ENCODE measurements at regions not wholly inside any gene's neighbourhood (a gene's known extent, or its start where the extent isn't known, plus 50 kb on each side); places are given as distances from the start of the nearest gene placed in this dataset.
"Not testable (repeated sequence)": the region's sequence is repeated elsewhere in the genome, so short reads cannot be mapped to it uniquely, and the experiment has no call there.

GRCh38 chr4:134865675-134866074, 664.1 kb upstream of the PABPC4L start:
- TF ChIP-seq CTCF (conservative IDR thresholded peaks at IDR 0.05; ENCODE audit: low read depth, low read length), result no peak; the same call in 1 of the 2 replicates
- Histone ChIP-seq H3K36me3 (ENCODE audit: insufficient read depth) (no peaks in the 10 kb centered on the region), H3K4me2 (no peak overlapping the region), H3K4me1 (ENCODE audit: low read depth, poor library complexity, severe bottlenecking) (no peaks in the 10 kb centered on the region), H3K27me3 (ENCODE audit: insufficient read depth, low read depth) (no peaks in the 10 kb centered on the region), H4K20me1 (ENCODE audit: insufficient read depth) (no peaks in the 10 kb centered on the region), H2AFZ (ENCODE audit: low read depth) (no peak overlapping the region), H3K27ac (no peak overlapping the region), H3K79me2 (ENCODE audit: insufficient read depth, low read depth) (no peaks in the 10 kb centered on the region), H3K9ac (no peak overlapping the region), H3K4me3 (IDR thresholded peaks at IDR 0.05; ENCODE audit: insufficient read depth, low read depth, low read length) (no peak overlapping the region)

- TF ChIP-seq CTCF (conservative IDR thresholded peaks at IDR 0.05; ENCODE audit: low read depth, low read length), result no peak
- no peak overlapping the region for H3K27ac ChIP-seq
These were observed 660.5 kb upstream of the PABPC4L start for GRCh38 chr4:134862116-134862515.

GRCh38 chr4:134848681-134849080, 647.1 kb upstream of the PABPC4L start:
- H2AFZ ChIP-seq (ENCODE audit: low read depth), result no peak overlapping the region
- H3K36me3 ChIP-seq (ENCODE audit: insufficient read depth), result no peaks in the 10 kb centered on the region; the same call in 1 of the 2 replicates
- no peak overlapping the region for H3K4me3 ChIP-seq (IDR thresholded peaks at IDR 0.05; ENCODE audit: insufficient read depth, low read depth, low read length)
- no peak overlapping the region for H3K9ac ChIP-seq
- TF ChIP-seq CTCF (conservative IDR thresholded peaks at IDR 0.05; ENCODE audit: low read depth, low read length), result no peak
- H3K27me3 ChIP-seq (ENCODE audit: insufficient read depth, low read depth), result no peaks in the 10 kb centered on the region
- no peaks in the 10 kb centered on the region for H3K79me2 ChIP-seq (ENCODE audit: insufficient read depth, low read depth)
- no peaks in the 10 kb centered on the region for H3K4me1 ChIP-seq (ENCODE audit: low read depth, poor library complexity, severe bottlenecking)
- H3K4me2 ChIP-seq, result no peak overlapping the region
- H4K20me1 ChIP-seq (ENCODE audit: insufficient read depth), result no peaks in the 10 kb centered on the region
- no peak overlapping the region for H3K27ac ChIP-seq

More at GRCh38 chr4:134862116-134862515, 660.5 kb upstream of the PABPC4L start:
- Histone ChIP-seq H3K79me2 (ENCODE audit: insufficient read depth, low read depth) (no peaks in the 10 kb centered on the region), H3K4me2 (no peak overlapping the region), H3K4me3 (IDR thresholded peaks at IDR 0.05; ENCODE audit: insufficient read depth, low read depth, low read length) (no peak overlapping the region), H3K36me3 (ENCODE audit: insufficient read depth) (no peaks in the 10 kb centered on the region), H3K4me1 (ENCODE audit: low read depth, poor library complexity, severe bottlenecking) (no peaks in the 10 kb centered on the region), H4K20me1 (ENCODE audit: insufficient read depth) (no peaks in the 10 kb centered on the region), H2AFZ (ENCODE audit: low read depth) (no peak overlapping the region), H3K9ac (no peak overlapping the region), H3K27me3 (ENCODE audit: insufficient read depth, low read depth) (no peaks in the 10 kb centered on the region)

- not testable (repeated sequence) for H3K9ac ChIP-seq; H3K4me2 ChIP-seq; H3K27me3 ChIP-seq (ENCODE audit: insufficient read depth, low read depth); H2AFZ ChIP-seq (ENCODE audit: low read depth); H3K79me2 ChIP-seq (ENCODE audit: insufficient read depth, low read depth); H4K20me1 ChIP-seq (ENCODE audit: insufficient read depth); H3K27ac ChIP-seq; H3K4me1 ChIP-seq (ENCODE audit: low read depth, poor library complexity, severe bottlenecking); H3K36me3 ChIP-seq (ENCODE audit: insufficient read depth); H3K4me3 ChIP-seq (IDR thresholded peaks at IDR 0.05; ENCODE audit: insufficient read depth, low read depth, low read length)
These were observed 629.2 kb upstream of the PABPC4L start for GRCh38 chr4:134830741-134831140.

- no peaks in the 10 kb centered on the region for H3K36me3 ChIP-seq (ENCODE audit: insufficient read depth)
- no peak overlapping the region for H3K4me3 ChIP-seq (IDR thresholded peaks at IDR 0.05; ENCODE audit: insufficient read depth, low read depth, low read length)
- H3K4me2 ChIP-seq, result no peak overlapping the region
- H4K20me1 ChIP-seq (ENCODE audit: insufficient read depth), result no peaks in the 10 kb centered on the region
- no peaks in the 10 kb centered on the region for H3K4me1 ChIP-seq (ENCODE audit: low read depth, poor library complexity, severe bottlenecking)
- H3K9ac ChIP-seq, result no peak overlapping the region
- no peak overlapping the region for H3K27ac ChIP-seq
- no peak overlapping the region for H2AFZ ChIP-seq (ENCODE audit: low read depth)
- no peak for TF ChIP-seq CTCF (conservative IDR thresholded peaks at IDR 0.05; ENCODE audit: low read depth, low read length)
- no peaks in the 10 kb centered on the region for H3K79me2 ChIP-seq (ENCODE audit: insufficient read depth, low read depth)
- H3K27me3 ChIP-seq (ENCODE audit: insufficient read depth, low read depth), result no peaks in the 10 kb centered on the region
These were observed 611.0 kb upstream of the PABPC4L start for GRCh38 chr4:134812611-134813010.
